Neuronal stem cell (in vitro differentiated cells): ENCODE measurements at regions not wholly inside any gene's neighbourhood (a gene's known extent, or its start where the extent isn't known, plus 50 kb on each side); places are given as distances from the start of the nearest gene placed in this dataset.

Source experiments
- DNase-seq: peaks from one replicate; pipeline ENCODE4 v3.0.0-alpha.2; 2013; ENCODE audit warnings: low spot score
- H2AFZ ChIP-seq: one replicate; pipeline ENCODE4 v1.6.1; 2013; ENCODE audit warnings: mild to moderate bottlenecking, low read length, inconsistent platforms
- H2AK5ac ChIP-seq: 2 replicates; pipeline ENCODE4 v1.6.1; 2013; ENCODE audit warnings: low read depth, mild to moderate bottlenecking, inconsistent platforms, low read length, moderate library complexity, mixed read lengths
- H2BK120ac ChIP-seq: 2 replicates; pipeline ENCODE4 v1.6.1; 2013; ENCODE audit warnings: low read depth, mild to moderate bottlenecking, inconsistent platforms, low read length, moderate library complexity, mixed read lengths
- H2BK12ac ChIP-seq: one replicate; pipeline ENCODE4 v1.6.1; 2013; ENCODE audit warnings: low read length, inconsistent platforms
- H2BK15ac ChIP-seq: 2 replicates; pipeline ENCODE4 v1.6.1; 2013; ENCODE audit warnings: mild to moderate bottlenecking, low read length, inconsistent platforms, mixed read lengths
- H2BK5ac ChIP-seq: one replicate; pipeline ENCODE4 v1.6.1; 2013; ENCODE audit warnings: inconsistent platforms, mild to moderate bottlenecking, low read length, moderate library complexity
- H3K14ac ChIP-seq: one replicate; pipeline ENCODE4 v1.6.1; 2013; ENCODE audit warnings: low read length, inconsistent platforms
- H3K18ac ChIP-seq: 2 replicates; pipeline ENCODE4 v1.6.1; 2013; ENCODE audit warnings: low read length, inconsistent platforms
- H3K23ac ChIP-seq: 2 replicates; pipeline ENCODE4 v1.6.1; 2013; ENCODE audit warnings: low read depth, mild to moderate bottlenecking, mixed read lengths, low read length, inconsistent platforms; ENCODE audit not compliant: poor library complexity
- H3K27ac ChIP-seq: replicated peaks from 3 replicates; pipeline ENCODE4 v1.5.1; 2013; ENCODE audit warnings: low read length, inconsistent platforms
- H3K27me3 ChIP-seq, 3 experiments: 2 replicates each; pipeline ENCODE4 v1.6.1; 2013; ENCODE audit warnings: low read length in 3 of 3, mild to moderate bottlenecking in 2 of 3, inconsistent platforms in 1 of 3, low read depth in 1 of 3, mixed read lengths in 1 of 3, moderate library complexity in 1 of 3; ENCODE audit not compliant: control insufficient read depth in 3 of 3, insufficient read depth in 3 of 3
- H3K36me3 ChIP-seq, 2 donors: replicated peaks in 1 of 2; 2 replicates each; pipeline ENCODE4 v1.6.1; 2013; ENCODE audit warnings: low read length in 2 of 2; ENCODE audit not compliant: control insufficient read depth in 2 of 2, insufficient read depth in 2 of 2
- H3K4ac ChIP-seq: 2 replicates; pipeline ENCODE4 v1.6.1; 2013; ENCODE audit warnings: inconsistent platforms, mild to moderate bottlenecking, low read length, moderate library complexity
- H3K4me1 ChIP-seq, 2 donors: 1 replicate in 1 of 2; 2 replicates in 1 of 2; pipeline ENCODE4 v1.6.1; 2013; ENCODE audit warnings: low read length in 2 of 2, low read depth in 1 of 2; ENCODE audit not compliant: control insufficient read depth in 2 of 2, insufficient read depth in 1 of 2
- H3K4me2 ChIP-seq: one replicate; pipeline ENCODE4 v1.6.1; 2013; ENCODE audit warnings: mild to moderate bottlenecking, low read length, inconsistent platforms; ENCODE audit not compliant: insufficient read depth, poor library complexity, severe bottlenecking
- H3K4me3 ChIP-seq, 2 donors: 2 replicates each; pipeline ENCODE4 v1.5.1; 2013; ENCODE audit warnings: low read length in 2 of 2, mild to moderate bottlenecking in 2 of 2, inconsistent platforms in 1 of 2, moderate library complexity in 1 of 2
- H3K79me1 ChIP-seq: one replicate; pipeline ENCODE4 v1.6.1; 2013; ENCODE audit warnings: low read depth, mild to moderate bottlenecking, inconsistent platforms, low read length, moderate library complexity
- H3K9ac ChIP-seq: one replicate; pipeline ENCODE4 v1.6.1; 2013; ENCODE audit warnings: mild to moderate bottlenecking, low read depth, low read length, inconsistent platforms; ENCODE audit not compliant: poor library complexity
- H3K9me3 ChIP-seq, 2 donors: replicated peaks in 1 of 2; 2 replicates each; pipeline versions ENCODE3 to v1.6.1; 2013; ENCODE audit warnings: low read length in 2 of 2, mild to moderate bottlenecking in 2 of 2, inconsistent platforms in 1 of 2, low read depth in 1 of 2, mixed read lengths in 1 of 2, moderate library complexity in 1 of 2; ENCODE audit not compliant: control insufficient read depth in 2 of 2, insufficient read depth in 1 of 2
- H4K8ac ChIP-seq: one replicate; pipeline ENCODE4 v1.6.1; 2013; ENCODE audit warnings: low read depth, mild to moderate bottlenecking, inconsistent platforms, low read length, moderate library complexity
- H4K91ac ChIP-seq: one replicate; pipeline ENCODE4 v1.6.1; 2013; ENCODE audit warnings: low read length, low read depth, mild to moderate bottlenecking, inconsistent platforms; ENCODE audit not compliant: poor library complexity
- WGBS, 2 donors: extraction: QIAGEN DNeasy Blood & Tissue Kit; methylation state at CpG; one replicate each; pipeline ENCODE4 v1.1.7; 2013; ENCODE audit warnings: missing lambda C conversion rate in 2 of 2, mixed read lengths in 1 of 2; ENCODE audit not compliant: insufficient read length in 2 of 2, insufficient replicate concordance in 1 of 2; ENCODE audit errors: extremely low coverage in 2 of 2; 5-methylcytosine and 5-hydroxymethylcytosine counted together

- Histone ChIP-seq H4K8ac (no peak overlapping the region), H3K4me2 (no peak overlapping the region)
Measured at GRCh38 chr14:71168564-71169427, 261.5 kb downstream of the PCNX1 start.

GRCh38 chr14:71169861-71170260 lies 262.6 kb downstream of the PCNX1 start:
- H2BK120ac ChIP-seq = no peak overlapping the region
- H2BK12ac ChIP-seq = no peak overlapping the region
- no peaks in the 10 kb centered on the region for H3K36me3 ChIP-seq
- H4K8ac ChIP-seq = no peak overlapping the region
- no peak overlapping the region for H3K9ac ChIP-seq
- no peak overlapping the region for H3K4me2 ChIP-seq
- no peak overlapping the region for H3K4me3 ChIP-seq
- DNase-seq = no peak
- peaks cover 3 to 4% of the 10 kb centered on the region in 2 donors for H3K4me1 ChIP-seq
- no peak overlapping the region for H3K18ac ChIP-seq
- no peak overlapping the region for H2BK5ac ChIP-seq
- H3K23ac ChIP-seq = no peak overlapping the region
- H3K4ac ChIP-seq = no peak overlapping the region
- H3K14ac ChIP-seq = no peak overlapping the region
- no peaks in the 10 kb centered on the region for H3K9me3 ChIP-seq
- no peaks in the 10 kb centered on the region for H3K27me3 ChIP-seq
- no CpG with 5 or more reads among the region's 5 CpGs for WGBS, 2 donors
- H4K91ac ChIP-seq = no peak overlapping the region
- no peaks in the 10 kb centered on the region for H3K79me1 ChIP-seq
- H2BK15ac ChIP-seq = no peak overlapping the region
- no peak overlapping the region for H2AK5ac ChIP-seq
- H3K27ac ChIP-seq = no peak overlapping the region
- no peak overlapping the region for H2AFZ ChIP-seq

More at GRCh38 chr14:71168564-71169427, 261.5 kb downstream of the PCNX1 start:
- H3K23ac ChIP-seq = no peak overlapping the region
- no peak overlapping the region for H2BK5ac ChIP-seq
- H2BK15ac ChIP-seq = no peak overlapping the region
- no CpG with 5 or more reads among the region's 17 CpGs for WGBS, 2 donors
- no peak overlapping the region for H3K4me3 ChIP-seq
- peaks cover 3 to 4% of the 10 kb centered on the region in 2 donors for H3K4me1 ChIP-seq
- H2AK5ac ChIP-seq = no peak overlapping the region
- no peak for DNase-seq
- H3K27ac ChIP-seq = no peak overlapping the region
- H3K9me3 ChIP-seq = no peaks in the 10 kb centered on the region
- no peak overlapping the region for H4K91ac ChIP-seq
- no peak overlapping the region for H2BK12ac ChIP-seq
- H3K36me3 ChIP-seq = no peaks in the 10 kb centered on the region
- H3K18ac ChIP-seq = no peak overlapping the region
- H3K9ac ChIP-seq = no peak overlapping the region
- H3K79me1 ChIP-seq = no peaks in the 10 kb centered on the region
- H3K27me3 ChIP-seq = no peaks in the 10 kb centered on the region
- no peak overlapping the region for H3K14ac ChIP-seq
- H2BK120ac ChIP-seq = no peak overlapping the region
- no peak overlapping the region for H3K4ac ChIP-seq
- H2AFZ ChIP-seq = peak overlapping the region; percentile 24

GRCh38 chr14:71175491-71175890 lies 268.2 kb downstream of the PCNX1 start:
- DNase-seq = no peak
- H3K23ac ChIP-seq = no peak overlapping the region
- no peak overlapping the region for H2BK5ac ChIP-seq
- H3K9ac ChIP-seq = no peak overlapping the region
- H3K4me3 ChIP-seq = no peak overlapping the region
- H3K4me2 ChIP-seq = no peak overlapping the region
- H3K9me3 ChIP-seq = no peaks in the 10 kb centered on the region
- no peak overlapping the region for H4K91ac ChIP-seq
- no CpG with 5 or more reads among the region's 3 CpGs for WGBS, 2 donors
- H3K27me3 ChIP-seq = no peaks in the 10 kb centered on the region
- no peak overlapping the region for H2BK120ac ChIP-seq
- no peak overlapping the region for H4K8ac ChIP-seq
- no peak overlapping the region for H3K18ac ChIP-seq
- no peak overlapping the region for H2BK15ac ChIP-seq
- no peaks in the 10 kb centered on the region for H3K36me3 ChIP-seq
- H3K4me1 ChIP-seq = peaks cover 0 to 7% of the 10 kb centered on the region in 2 donors
- no peak overlapping the region for H3K4ac ChIP-seq
- H2BK12ac ChIP-seq = no peak overlapping the region
- no peak overlapping the region for H2AFZ ChIP-seq
- no peak overlapping the region for H3K14ac ChIP-seq
- H3K79me1 ChIP-seq = no peaks in the 10 kb centered on the region
- no peak overlapping the region for H2AK5ac ChIP-seq
- no peak overlapping the region for H3K27ac ChIP-seq

GRCh38 chr14:71179066-71179465 lies 271.8 kb downstream of the PCNX1 start:
- no CpG with 5 or more reads among the region's 5 CpGs for WGBS, 2 donors
- H2BK5ac ChIP-seq = no peak overlapping the region

More at GRCh38 chr14:71179066-71179465, 271.8 kb downstream of the PCNX1 start:
- Histone ChIP-seq H4K8ac (no peak overlapping the region), H2AFZ (no peak overlapping the region), H2BK15ac (no peak overlapping the region), H3K9me3 (no peaks in the 10 kb centered on the region), H3K14ac (no peak overlapping the region), H2BK12ac (no peak overlapping the region), H2BK120ac (no peak overlapping the region), H3K23ac (no peak overlapping the region), H3K18ac (no peak overlapping the region), H3K79me1 (no peaks in the 10 kb centered on the region), H3K9ac (no peak overlapping the region), H3K27me3 (no peaks in the 10 kb centered on the region), H3K4me2 (no peak overlapping the region), H3K4me1 (peaks cover 0 to 7% of the 10 kb centered on the region in 2 donors), H2AK5ac (no peak overlapping the region), H3K27ac (no peak overlapping the region), H3K4me3 (no peak overlapping the region), H4K91ac (no peak overlapping the region), H3K4ac (no peak overlapping the region), H3K36me3 (no peaks in the 10 kb centered on the region)
- DNase-seq = no peak
